ENCODE measurements at regions not wholly inside any gene's neighbourhood (a gene's known extent, or its start where the extent isn't known, plus 50 kb on each side); places are given as distances from the start of the nearest gene placed in this dataset.
"Not testable (repeated sequence)": the region's sequence is repeated elsewhere in the genome, so short reads cannot be mapped to it uniquely, and the experiment has no call there.

DNA sequence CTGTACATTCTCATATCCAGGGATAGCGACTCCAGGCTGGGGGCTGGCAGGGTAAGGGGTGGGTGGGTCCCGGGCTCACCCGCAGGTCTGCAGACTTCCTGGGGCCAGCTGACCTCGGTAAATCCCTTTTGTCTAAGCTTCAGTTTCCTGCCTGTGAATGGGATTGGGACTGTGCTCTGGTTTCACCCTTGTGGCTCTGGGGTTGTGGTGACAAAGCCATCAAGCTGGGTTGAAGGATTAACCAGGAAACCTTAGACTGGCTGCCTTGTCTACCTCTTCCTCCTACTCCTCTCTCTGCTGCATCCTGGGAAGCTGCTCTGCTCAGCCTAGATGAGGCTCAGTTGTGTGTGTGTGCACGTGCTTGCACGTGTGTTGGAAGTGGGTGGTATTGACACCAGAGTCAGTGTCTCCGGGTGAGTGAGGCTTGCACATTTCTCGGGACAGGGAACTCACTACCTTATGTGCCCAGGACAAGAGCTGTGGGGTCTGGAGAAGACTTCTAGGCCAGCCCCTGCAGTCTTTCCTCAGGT, 3078.6 kb downstream of the RPIA start:
- H3K27me3 ChIP-seq (ENCODE audit: control insufficient read depth, insufficient read depth, low read length); H3K4me3 ChIP-seq (ENCODE audit: low read depth, low read length); H3K36me3 ChIP-seq (ENCODE audit: control insufficient read depth, insufficient read depth, low read length); DNase-seq (ENCODE audit: low read depth): not testable (repeated sequence)

DNA sequence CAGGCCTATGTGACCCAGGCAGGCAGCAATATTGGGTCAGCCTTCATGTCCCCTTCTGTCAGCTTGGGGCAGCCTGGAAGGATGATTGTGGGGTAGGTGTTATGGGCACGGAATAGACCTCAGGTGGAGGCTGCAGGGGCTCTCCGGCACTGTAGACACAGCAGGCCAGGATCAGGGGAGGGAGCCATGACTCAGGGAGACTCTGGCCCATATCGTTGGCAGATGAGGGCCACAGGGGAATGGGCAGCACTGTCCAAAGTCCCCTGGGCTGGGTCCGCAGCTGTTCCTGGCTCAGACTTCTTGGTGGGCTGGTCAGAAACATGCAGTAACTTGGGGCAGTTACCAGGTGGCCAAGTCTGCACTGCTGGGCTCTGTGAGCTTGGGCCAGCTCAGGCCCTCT, 3080.1 kb downstream of the RPIA start:
- not testable (repeated sequence) for H3K4me3 ChIP-seq (ENCODE audit: low read depth, low read length); DNase-seq (ENCODE audit: low read depth); H3K27me3 ChIP-seq (ENCODE audit: control insufficient read depth, insufficient read depth, low read length); H3K36me3 ChIP-seq (ENCODE audit: control insufficient read depth, insufficient read depth, low read length)

DNA sequence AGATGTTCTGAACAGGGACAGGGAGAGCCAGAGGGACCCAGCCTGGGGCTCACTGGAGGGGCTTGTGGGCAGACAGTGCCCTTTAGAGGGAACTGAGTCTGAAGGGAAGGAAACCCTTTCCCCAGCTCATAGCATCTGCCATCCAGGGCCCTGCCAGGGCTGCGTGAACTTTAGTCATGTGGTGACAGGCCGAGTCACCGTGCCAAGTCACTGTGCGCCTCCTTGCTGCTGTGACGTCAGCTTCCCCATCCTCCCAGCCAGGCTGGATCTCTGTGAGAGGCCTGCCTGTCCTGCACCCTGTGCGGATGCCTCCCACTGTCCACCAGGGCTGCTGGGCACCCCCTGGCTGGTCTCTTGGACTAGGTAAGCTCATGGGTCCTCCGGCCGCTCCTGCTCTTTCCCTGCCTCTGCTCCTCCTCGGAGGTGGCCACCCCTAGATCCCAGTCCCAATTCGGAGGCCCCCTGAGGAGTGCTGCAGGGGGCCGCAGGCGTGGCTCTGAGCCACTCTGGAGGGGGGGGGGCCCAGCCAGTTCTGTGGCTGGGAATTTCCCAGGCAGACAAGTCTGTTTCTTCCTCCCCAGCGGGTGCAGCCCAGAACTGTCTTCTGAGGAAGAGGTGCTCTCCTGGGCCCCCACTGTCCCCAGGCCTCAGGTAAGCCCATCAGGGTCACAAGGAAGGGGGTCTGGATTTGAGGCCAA, 3080.9 kb downstream of the RPIA start:
- DNase-seq (ENCODE audit: low read depth); H3K4me3 ChIP-seq (ENCODE audit: low read depth, low read length); H3K27me3 ChIP-seq (ENCODE audit: control insufficient read depth, insufficient read depth, low read length); H3K36me3 ChIP-seq (ENCODE audit: control insufficient read depth, insufficient read depth, low read length): not testable (repeated sequence)

DNA sequence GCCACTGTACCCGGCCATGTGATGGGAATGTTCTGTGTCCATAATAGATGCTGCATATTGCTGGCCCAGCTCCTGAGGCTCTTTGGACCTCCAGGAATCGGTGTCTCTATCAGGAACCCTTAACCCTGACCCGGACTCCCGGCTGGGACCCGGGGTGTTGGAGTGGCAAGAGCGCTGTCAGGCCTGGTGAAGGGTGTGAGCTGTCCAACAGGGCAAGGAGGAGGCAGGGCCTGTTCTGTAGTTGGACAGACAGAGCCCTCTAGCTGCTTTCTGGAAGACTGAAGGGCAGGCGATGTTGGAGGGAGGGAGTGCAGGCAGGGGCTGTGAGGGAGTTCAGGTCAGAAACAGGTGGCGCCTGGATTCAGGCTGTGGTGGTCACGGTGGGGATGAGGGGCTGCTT, 3082.3 kb downstream of the RPIA start:
- not testable (repeated sequence) for H3K27me3 ChIP-seq (ENCODE audit: control insufficient read depth, insufficient read depth, low read length); H3K4me3 ChIP-seq (ENCODE audit: low read depth, low read length); DNase-seq (ENCODE audit: low read depth); H3K36me3 ChIP-seq (ENCODE audit: control insufficient read depth, insufficient read depth, low read length)

DNA sequence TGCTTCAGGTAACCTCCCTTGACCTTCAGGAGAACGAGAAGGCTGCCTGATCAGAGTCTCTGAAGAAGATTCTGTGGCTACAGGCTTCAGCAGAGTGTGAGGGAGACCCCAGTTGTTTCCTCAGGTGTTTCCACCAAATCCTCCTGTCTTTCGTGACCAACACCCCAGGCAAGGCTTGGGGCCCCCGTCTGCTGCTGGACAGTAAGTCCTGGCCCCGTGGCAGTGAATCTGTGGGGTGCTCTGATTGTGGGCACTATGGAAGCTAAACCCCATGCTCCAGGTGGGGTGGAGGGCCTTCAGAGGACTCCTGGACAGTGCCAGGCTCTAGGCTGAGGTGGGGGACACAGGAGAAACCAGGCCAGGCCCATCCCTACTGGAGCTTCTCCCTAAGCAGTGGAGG, 3083.7 kb downstream of the RPIA start:
- H3K36me3 ChIP-seq (ENCODE audit: control insufficient read depth, insufficient read depth, low read length); H3K27me3 ChIP-seq (ENCODE audit: control insufficient read depth, insufficient read depth, low read length); DNase-seq (ENCODE audit: low read depth); H3K4me3 ChIP-seq (ENCODE audit: low read depth, low read length): not testable (repeated sequence)

DNA sequence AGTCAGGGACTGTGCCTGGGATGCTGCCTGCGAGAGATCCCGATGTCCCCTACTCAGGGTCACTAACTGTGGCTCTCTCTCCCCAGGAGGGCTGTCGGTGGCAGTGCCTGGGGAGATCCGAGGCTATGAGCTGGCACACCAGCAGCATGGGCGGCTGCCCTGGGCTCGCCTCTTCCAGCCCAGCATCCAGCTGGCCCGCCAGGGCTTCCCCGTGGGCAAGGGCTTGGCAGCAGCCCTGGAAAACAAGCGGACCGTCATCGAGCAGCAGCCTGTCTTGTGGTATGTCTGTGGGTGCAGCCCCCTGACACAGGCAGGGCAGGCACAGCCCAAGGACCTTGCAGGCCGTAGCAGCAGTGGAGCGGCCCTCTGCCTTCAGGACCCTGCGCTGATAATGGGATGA, 3088.9 kb downstream of the RPIA start:
- H3K4me3 ChIP-seq (ENCODE audit: low read depth, low read length); DNase-seq (ENCODE audit: low read depth); H3K27me3 ChIP-seq (ENCODE audit: control insufficient read depth, insufficient read depth, low read length); H3K36me3 ChIP-seq (ENCODE audit: control insufficient read depth, insufficient read depth, low read length): not testable (repeated sequence)

DNA sequence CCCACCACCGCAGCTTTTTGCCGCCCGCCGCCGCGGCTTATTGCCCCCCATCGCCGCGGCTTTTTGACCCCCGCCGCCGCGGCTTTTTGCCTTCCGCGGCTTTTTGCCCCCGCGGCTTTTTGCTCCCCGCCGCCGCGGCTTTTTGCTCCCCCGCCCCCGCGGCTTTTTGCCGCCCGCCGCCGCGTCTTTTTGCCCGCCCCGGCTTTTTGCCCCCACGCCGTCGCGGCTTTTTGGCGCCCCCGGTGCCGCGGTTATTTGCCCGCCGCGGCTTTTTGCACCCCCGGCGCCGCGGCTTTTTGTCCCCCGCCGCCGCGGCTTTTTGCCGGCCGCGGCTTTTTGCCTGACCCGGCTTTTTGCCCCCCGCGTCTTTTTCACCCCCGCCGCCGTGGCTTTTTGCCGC, 3061.8 kb upstream of the TEKT4 start:
- not testable (repeated sequence) for H3K27me3 ChIP-seq (ENCODE audit: control insufficient read depth, insufficient read depth, low read length); DNase-seq (ENCODE audit: low read depth); H3K36me3 ChIP-seq (ENCODE audit: control insufficient read depth, insufficient read depth, low read length); H3K4me3 ChIP-seq (ENCODE audit: low read depth, low read length)

DNA sequence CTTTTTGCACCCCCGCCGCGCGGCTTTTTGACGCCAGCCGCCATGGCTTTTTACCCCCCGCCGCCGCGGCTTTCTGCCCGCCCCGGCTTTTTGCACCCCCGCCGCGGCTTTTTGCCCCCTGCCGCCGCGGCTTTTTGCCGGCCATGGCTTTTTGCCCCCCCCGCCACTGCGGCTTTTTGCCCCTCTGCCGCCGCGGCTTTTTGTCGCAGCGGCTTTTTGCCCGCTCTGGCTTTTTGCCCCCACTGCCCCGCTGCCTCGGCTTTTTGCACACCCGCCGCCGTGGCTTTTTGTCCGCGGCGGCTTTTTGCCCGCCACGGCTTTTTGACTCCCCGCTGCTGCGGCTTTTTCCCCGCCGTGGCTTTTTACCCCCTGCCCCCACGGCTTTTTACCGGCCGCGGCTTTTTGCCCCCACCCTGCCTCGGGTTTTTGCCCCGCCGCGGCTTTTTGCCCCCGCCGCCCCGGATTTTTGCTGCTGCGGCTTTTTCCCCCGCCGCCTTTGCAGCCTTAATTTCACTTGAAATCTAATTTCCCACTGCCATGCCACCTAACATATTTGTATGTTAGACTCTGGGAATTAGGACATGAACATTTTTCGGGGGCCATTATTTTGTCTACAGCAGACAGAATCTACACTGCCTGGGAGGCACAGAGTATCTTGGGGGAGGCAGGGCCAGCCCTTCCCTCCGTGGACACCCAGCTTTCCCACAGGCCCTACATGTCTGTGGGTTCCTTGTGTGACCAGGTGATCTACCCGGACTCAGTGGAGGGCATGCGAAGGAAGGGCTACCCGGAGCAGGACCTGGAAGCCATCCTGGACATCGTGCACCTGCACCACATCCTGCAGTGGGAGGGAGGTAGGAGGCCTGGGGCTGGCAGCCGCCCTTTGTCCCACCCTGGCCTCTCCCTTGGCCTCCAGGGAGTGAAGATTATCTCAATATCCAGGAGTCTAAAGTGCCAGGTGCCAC, 3031.0 kb upstream of the TEKT4 start:
- peaks cover 15% of the 10 kb centered on the region for H3K27me3 ChIP-seq (ENCODE audit: control insufficient read depth, insufficient read depth, low read length)
- TF ChIP-seq, protein P1, sequence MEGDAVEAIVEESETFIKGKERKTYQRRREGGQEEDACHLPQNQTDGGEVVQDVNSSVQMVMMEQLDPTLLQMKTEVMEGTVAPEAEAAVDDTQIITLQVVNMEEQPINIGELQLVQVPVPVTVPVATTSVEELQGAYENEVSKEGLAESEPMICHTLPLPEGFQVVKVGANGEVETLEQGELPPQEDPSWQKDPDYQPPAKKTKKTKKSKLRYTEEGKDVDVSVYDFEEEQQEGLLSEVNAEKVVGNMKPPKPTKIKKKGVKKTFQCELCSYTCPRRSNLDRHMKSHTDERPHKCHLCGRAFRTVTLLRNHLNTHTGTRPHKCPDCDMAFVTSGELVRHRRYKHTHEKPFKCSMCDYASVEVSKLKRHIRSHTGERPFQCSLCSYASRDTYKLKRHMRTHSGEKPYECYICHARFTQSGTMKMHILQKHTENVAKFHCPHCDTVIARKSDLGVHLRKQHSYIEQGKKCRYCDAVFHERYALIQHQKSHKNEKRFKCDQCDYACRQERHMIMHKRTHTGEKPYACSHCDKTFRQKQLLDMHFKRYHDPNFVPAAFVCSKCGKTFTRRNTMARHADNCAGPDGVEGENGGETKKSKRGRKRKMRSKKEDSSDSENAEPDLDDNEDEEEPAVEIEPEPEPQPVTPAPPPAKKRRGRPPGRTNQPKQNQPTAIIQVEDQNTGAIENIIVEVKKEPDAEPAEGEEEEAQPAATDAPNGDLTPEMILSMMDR (IDR thresholded peaks at IDR 0.05; ENCODE audit: insufficient read depth, low read length, poor library complexity, severe bottlenecking), result no peak
- DNase-seq (ENCODE audit: low read depth), result no peak
- no peaks in the 10 kb centered on the region for H3K36me3 ChIP-seq (ENCODE audit: control insufficient read depth, insufficient read depth, low read length)
- H3K4me3 ChIP-seq (ENCODE audit: low read depth, low read length), result no peak overlapping the region

DNA sequence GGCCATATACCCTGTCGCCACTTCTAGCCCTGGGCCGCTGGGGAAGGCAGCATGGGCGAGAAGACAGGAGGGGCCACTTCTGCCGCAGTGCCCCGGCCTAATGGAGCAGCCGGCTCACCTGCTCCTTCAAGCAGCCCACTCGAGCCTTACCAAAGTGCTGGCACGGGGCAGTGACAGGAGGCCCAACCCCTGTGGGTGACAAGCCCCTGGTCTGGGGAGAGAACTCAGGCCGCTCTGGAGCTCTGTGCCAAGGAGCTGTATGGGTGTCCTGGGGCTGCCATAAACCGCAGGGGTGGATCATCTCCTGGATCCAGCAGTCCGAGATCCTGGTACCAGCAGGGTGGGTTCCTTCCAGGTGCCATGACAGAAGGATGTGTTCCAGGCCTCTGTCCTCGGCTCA, 3029.0 kb upstream of the TEKT4 start:
- DNase-seq (ENCODE audit: low read depth); H3K4me3 ChIP-seq (ENCODE audit: low read depth, low read length); H3K36me3 ChIP-seq (ENCODE audit: control insufficient read depth, insufficient read depth, low read length): not testable (repeated sequence)
- H3K27me3 ChIP-seq (ENCODE audit: control insufficient read depth, insufficient read depth, low read length), result peaks cover 15% of the 10 kb centered on the region

DNA sequence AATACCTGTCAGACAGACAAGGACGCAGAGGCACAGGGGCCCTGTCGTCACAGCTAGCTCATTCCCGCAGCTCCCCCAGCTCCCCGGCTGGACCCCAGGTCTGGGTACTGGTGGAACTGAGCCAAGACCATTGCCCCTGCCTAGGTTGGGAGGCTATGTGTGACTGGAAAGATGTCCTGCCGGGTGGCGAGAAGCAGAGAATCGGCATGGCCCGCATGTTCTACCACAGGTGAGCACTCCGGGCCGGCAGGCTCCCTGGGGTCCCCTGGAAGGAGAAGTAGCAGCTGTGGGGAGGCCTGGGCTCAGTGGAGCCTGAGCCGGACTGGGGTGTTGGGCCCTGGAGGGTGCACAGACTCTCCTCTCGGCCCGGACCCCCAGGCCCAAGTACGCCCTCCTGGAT, 3028.3 kb upstream of the TEKT4 start:
- H3K36me3 ChIP-seq (ENCODE audit: control insufficient read depth, insufficient read depth, low read length); DNase-seq (ENCODE audit: low read depth); H3K4me3 ChIP-seq (ENCODE audit: low read depth, low read length): not testable (repeated sequence)
- H3K27me3 ChIP-seq (ENCODE audit: control insufficient read depth, insufficient read depth, low read length), result peaks cover 15% of the 10 kb centered on the region

DNA sequence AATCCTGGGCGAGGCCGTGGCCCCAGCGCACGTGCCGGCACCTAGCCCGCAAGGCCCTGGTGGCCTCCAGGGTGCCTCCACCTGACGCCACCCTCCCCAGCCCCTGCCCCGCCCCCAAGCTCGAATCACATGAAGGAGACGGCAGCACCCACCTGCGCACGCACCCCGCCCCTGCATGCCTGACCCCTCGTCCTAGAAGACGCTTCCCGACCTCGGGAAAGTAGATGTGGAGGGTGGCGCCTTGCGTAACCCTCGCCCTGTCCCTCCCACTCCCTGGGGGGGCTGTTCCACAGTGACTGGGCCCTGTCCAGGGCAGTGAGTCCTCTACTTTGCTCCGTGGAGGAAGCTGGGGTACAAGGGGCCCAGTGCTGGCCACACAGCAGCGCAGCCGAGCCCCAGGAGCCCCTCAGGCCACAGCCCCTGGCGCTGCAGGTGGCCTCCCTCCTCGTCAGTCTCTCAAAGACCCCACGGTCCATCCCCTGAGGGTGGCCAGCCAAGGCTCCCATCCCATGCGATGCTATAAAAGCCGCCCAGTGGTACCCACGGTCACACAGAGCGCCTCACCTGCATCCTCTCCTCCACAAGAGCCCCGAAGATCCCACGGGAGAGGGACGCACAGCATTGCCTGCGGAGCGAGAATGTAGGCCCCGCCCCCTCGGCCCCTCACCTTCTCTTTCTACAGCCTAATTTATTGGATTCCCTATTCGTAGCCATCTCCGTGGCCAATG, 3027.3 kb upstream of the TEKT4 start:
- H3K36me3 ChIP-seq (ENCODE audit: control insufficient read depth, insufficient read depth, low read length), result not testable (repeated sequence)
- H3K27me3 ChIP-seq (ENCODE audit: control insufficient read depth, insufficient read depth, low read length), result peaks cover 15% of the 10 kb centered on the region

DNA sequence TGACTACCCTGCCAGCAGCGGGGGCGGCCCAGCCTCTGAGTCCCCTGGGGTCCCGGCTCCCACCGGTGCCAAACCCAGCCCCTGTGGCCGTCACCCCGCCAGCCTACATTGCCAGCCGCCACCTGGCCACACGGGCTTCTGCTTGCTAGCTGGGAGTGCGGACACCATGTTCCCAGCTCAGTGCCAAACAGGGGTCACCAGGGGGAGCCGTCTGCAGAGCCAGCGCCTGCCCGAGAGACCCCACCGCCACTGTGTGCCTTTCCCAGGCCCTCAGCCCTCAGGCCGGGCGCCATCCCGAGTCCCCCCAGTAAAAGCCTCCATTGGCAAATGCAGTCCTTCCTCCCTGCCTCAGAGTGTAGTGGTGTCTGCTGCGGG, 3026.8 kb upstream of the TEKT4 start:
- H3K36me3 ChIP-seq (ENCODE audit: control insufficient read depth, insufficient read depth, low read length); H3K4me3 ChIP-seq (ENCODE audit: low read depth, low read length); DNase-seq (ENCODE audit: low read depth): not testable (repeated sequence)
- peaks cover 15% of the 10 kb centered on the region for H3K27me3 ChIP-seq (ENCODE audit: control insufficient read depth, insufficient read depth, low read length)

More for the DNA sequence above, 3027.3 kb upstream of the TEKT4 start:
- not testable (repeated sequence) for DNase-seq (ENCODE audit: low read depth); H3K4me3 ChIP-seq (ENCODE audit: low read depth, low read length)

DNA sequence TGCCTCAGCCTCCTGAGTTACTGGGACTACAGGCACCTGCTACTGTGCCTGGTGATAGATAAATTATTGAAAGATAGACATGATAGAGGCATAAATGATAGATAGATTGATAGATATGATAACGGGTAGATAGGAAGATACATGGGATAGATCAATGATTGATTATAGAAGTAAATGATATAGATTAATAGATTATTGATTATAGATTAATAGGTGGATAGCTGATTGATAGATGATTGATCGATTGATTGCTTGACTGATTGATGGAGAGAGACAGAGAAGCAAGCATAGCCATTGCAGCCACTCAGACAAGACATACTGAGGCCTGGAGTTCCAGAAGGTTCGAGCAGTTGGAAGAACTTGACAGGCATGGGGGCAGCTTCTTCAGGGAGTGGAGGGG, 3024.8 kb upstream of the TEKT4 start:
- not testable (repeated sequence) for DNase-seq (ENCODE audit: low read depth); H3K27me3 ChIP-seq (ENCODE audit: control insufficient read depth, insufficient read depth, low read length); H3K4me3 ChIP-seq (ENCODE audit: low read depth, low read length); H3K36me3 ChIP-seq (ENCODE audit: control insufficient read depth, insufficient read depth, low read length)

All from kidney epithelial cell (primary cell).